DMS53 treated with DMSO at 0.1 percent for 48 hours (cell line): ENCODE measurements at regions not wholly inside any gene's neighbourhood (a gene's known extent, or its start where the extent isn't known, plus 50 kb on each side); places are given as distances from the start of the nearest gene placed in this dataset.
A peak's percentile ranks its signal among the peaks of the same experiment; 100 is the strongest.

Source experiments
- DNase-seq: peaks from one replicate; lab custom pipeline; 2025; ENCODE audit not compliant: unreplicated experiment; lab: John Stamatoyannopoulos, UW

- peak; percentile 78 for DNase-seq
Observed at GRCh38 chr4:10765386-10765785, 80.8 kb upstream of the CLNK start.

DNA sequence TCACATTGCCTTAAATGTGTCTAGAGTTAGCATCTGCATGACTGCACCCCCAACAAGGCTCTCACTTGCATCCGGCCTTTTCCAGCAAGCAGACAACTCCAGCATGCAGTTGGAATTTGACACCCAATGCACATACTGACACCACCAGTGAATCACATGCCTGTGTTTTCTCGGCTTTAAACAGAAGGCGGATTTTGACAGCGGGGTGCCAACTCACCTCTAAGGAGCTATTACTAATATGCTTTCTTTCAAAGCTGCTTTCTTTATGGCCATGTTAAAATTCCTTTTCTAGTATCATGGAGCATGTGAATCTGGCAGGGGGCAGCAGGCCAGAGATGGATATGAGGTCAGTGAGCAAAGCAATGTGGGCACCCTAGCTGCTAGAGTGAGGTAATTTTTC lies 78.0 kb upstream of the CLNK start:
- peak; percentile 34 for DNase-seq

DNA sequence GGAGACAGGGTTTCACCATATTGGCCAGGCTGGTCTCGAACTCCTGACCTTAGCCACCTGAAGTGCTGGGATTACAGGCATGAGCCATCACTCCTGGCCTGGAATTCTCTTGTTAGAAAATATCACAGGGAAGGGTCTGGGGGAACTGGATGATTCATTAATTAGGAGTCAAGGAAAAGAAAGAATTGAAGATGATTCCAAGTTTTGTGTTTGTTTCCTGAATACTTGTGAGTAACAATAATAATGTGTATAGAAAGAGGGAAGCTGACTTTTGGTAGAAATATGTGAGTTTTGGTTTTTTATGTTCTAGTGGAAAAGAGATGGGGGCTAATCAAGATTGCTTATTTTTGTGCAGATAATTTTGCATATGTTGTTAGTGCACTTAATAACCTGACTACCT lies 77.3 kb upstream of the CLNK start:
- DNase-seq: no peak

DNA sequence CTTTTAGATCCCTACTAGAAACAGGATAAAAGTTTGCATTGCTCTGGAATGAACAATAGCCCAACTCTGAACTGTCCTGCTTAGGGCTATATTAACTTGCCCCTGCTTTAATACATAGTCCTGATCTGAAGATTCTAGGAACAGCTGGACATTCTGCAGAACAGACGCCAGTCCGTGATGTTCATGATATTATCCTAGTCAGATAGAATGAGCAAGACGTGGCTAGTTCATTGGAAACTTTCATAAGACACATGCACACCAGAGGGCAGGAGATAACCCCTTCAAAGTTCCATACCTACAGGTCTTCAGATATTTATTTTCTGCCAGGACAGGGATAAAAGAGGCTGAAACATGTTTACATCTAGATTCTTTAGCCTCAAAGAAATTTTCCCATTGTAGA lies 75.5 kb upstream of the CLNK start:
- no peak for DNase-seq

GRCh38 chr4:10758906-10759305 lies 74.3 kb upstream of the CLNK start:
- no peak for DNase-seq

GRCh38 chr4:10753856-10754402 lies 69.4 kb upstream of the CLNK start:
- DNase-seq: no peak

- DNase-seq: no peak
Observed at GRCh38 chr4:10753336-10753735, 68.8 kb upstream of the CLNK start.

GRCh38 chr4:10750714-10751113 lies 66.1 kb upstream of the CLNK start:
- no peak for DNase-seq

GRCh38 chr4:10747186-10747585 lies 62.6 kb upstream of the CLNK start:
- DNase-seq: no peak

GRCh38 chr4:10746371-10747171 lies 62.0 kb upstream of the CLNK start:
- DNase-seq: no peak

DNA sequence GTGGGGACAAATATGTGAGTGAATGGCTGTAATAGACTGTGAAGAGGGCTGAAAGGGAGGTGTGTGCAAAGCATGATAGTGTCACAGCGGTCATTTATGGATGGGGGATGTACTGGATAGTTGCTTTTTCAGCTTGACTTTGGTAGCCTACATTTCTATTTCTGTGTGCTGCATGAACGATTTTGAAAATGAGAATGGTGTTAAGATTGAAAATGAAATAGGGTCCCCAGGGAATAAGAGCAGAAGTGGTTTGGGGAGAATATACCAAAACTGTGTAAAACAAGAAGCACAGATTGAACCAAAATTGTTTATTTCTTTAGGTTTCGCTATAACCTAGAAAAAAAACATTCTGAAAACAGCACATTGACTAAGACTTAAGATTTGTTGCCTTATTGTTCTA lies 58.8 kb upstream of the CLNK start:
- no peak for DNase-seq

DNA sequence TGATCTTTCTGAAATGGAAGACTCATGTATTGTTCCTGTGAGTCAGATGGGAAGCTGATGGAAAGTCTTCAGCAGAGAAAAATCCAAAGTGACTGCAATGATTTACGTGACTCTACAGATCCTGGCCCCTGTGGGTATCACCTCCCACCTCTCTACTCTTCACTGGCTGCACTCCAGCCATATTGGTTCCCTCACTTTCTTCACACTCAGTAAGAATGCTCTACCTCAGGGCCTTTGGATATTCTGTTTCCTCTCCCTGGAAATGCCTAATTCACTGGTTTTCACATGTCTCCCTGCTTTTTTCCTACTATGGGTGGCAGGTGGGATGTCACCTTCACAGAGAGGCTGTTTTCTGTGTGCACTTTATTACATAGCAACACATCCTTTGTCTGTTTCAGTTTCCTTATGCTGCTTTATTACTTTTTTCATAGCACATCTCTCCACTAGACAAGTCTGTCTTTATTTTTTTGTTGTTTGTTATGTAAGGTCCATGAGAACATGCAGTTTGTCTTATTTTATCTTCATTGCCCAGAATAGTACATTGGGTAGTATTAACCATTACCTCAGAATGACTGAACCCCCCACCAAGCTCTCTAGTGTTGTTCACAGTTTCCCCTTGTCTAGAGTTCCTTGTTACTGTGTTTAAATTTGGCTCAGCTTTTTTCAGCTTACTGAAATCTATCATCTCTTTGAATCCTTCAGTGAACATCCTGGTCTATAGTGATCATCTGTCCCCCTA lies 57.6 kb upstream of the CLNK start:
- no peak for DNase-seq

- DNase-seq: no peak
Observed at GRCh38 chr4:10740891-10741620, 56.5 kb upstream of the CLNK start.

DNA sequence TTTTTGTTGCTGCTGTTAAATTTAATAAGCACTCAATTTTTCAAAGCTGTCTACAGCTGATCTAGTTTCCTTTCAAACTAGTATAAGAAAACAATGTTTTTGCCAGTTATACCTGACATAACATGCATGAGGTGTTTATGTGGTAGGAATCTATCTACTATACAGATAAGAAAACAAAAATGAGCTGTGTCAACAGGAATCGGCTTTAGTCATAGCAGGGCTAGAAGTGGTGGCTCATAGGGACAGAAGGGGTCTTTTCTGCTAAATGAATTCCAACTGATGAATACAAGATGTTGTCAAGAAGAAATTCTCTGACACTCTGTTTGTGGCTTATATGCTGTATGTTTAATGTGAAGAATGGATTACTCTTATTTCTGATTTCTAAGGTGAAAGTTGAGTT lies 55.7 kb upstream of the CLNK start:
- DNase-seq: no peak

- DNase-seq: peak; percentile 34
Observed at GRCh38 chr4:10738826-10739489, 54.4 kb upstream of the CLNK start.

DNA sequence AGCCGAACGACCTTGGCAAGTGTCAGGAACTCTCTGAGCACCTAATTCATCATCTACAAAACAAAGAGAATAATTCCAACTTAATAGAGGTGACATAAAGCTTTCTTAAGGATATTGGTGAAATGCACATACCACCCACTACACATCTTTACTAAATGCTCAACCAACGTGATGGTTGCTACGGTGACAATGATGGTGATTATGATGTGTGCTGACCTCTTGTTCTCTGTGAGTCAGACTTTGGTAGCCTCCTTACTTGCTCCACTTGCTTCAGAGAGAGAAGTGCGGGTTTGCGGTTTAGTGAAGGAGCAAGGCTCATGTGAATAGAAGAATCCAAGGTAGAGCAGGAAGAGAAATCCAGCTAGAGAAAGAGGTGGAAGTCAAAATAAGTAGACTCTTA lies 52.8 kb upstream of the CLNK start:
- DNase-seq: peak; percentile 34

DNA sequence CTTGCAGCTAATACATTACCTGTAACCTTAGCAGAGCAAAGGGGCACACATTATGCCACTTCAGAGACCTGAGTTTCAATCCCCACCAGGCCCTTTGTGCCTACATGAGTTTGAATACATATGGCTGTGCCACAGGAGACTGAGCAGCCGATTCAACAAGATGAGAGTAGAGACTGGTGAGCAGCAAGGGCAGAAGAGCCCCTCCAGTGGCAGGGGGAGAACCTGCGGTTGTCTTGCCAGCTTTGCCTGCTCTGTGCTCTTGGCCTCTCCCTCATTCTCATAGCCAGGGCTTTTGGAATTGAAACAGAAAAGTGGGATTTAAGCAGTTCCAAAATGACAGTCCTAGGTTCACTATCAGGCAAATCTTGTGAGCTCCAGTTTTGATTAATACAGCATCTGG lies 52.3 kb upstream of the CLNK start:
- DNase-seq: no peak

DNA sequence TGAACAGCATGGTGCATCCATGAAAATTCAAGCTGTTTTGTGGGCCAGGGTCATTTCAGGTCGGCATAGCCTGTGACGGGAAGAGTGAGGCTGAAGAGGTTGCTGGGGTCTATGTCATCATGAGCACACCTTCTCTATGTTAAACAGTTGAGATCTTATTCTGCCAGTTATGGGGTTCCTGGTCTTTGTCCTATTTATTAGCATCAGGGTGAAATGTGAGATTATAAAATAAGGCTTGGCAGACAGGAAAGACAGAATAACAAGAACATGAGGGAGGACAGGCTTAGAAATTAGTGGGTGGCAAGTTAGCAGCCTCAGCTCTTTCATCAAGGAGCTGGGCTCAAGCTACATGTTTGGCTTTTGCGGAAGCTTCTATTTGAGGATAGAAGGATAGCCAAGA lies 51.7 kb upstream of the CLNK start:
- no peak for DNase-seq

GRCh38 chr4:10734697-10735096 lies 50.1 kb upstream of the CLNK start:
- peak; percentile 93 for DNase-seq
